ENCODE measurements at regions not wholly inside any gene's neighbourhood (a gene's known extent, or its start where the extent isn't known, plus 50 kb on each side); places are given as distances from the start of the nearest gene placed in this dataset.

DNA sequence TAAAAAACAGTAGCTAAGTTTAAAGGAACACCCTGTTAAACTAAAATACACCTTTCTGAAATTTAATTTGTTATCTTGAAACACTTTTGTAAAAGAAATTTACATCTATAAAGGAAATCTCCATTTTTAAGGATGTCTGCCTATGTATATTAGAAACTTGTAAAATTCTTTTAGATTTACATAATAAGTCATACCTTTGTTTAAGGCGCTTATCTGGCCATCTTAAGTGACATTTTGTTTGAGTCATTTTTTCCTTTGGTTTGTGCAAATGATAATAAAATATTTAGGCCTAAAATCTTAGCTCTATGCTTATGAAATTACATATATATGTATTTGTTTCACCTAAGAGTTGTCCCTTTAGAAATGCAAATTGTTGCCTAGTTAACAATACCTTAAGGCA lies 1193.4 kb downstream of the FSCB start:
- ATAC-seq (ENCODE audit: low read depth) (no peak), DNase-seq (no peak)
- H4K5ac ChIP-seq (ENCODE audit: low read depth, low read length): no peak overlapping the region
- H3K56ac ChIP-seq (ENCODE audit: extremely low read depth, insufficient read depth, low read length): no peak overlapping the region
- no peak overlapping the region for H3K4ac ChIP-seq (ENCODE audit: low read depth, low read length)
- no peaks in the 10 kb centered on the region for H3K79me1 ChIP-seq (ENCODE audit: low read depth in 1 of 2, low read length in 2 of 2)
- H2BK15ac ChIP-seq (ENCODE audit: low read depth, low read length): no peak overlapping the region
- H3K27me3 ChIP-seq (ENCODE audit: control insufficient read depth, insufficient read depth, low read length): no peaks in the 10 kb centered on the region
- H3K14ac ChIP-seq (replicated peaks; ENCODE audit: low read depth, low read length): no peak overlapping the region
- H4K8ac ChIP-seq (ENCODE audit: low read depth in 2 of 2, low read length in 2 of 2): no peak overlapping the region
- no peak overlapping the region for H3K27ac ChIP-seq (ENCODE audit: insufficient read depth, low read length)
- no peaks in the 10 kb centered on the region for H4K20me1 ChIP-seq (ENCODE audit: insufficient read depth, low read length)
- no peak overlapping the region for H2AFZ ChIP-seq (replicated peaks; ENCODE audit: low read length, poor library complexity)
- in situ Hi-C loops (cut with MboI; ENCODE audit: low sequenced_read_pairs): no loop called here
- ChIA-PET CTCF (no interaction called here), POLR2A (ENCODE audit: unreplicated experiment) (no interaction called here)
- no peak overlapping the region for H4K91ac ChIP-seq (ENCODE audit: insufficient read depth, low read depth, low read length)
- no peak overlapping the region for H2BK5ac ChIP-seq (ENCODE audit: low read depth, low read length, poor library complexity, severe bottlenecking)
- intact Hi-C loops (cut with micrococcal nuclease): no loop called here
- peaks cover 2% of the 10 kb centered on the region; the same call in 1 of the 2 replicates for H3K9me3 ChIP-seq (ENCODE audit: control insufficient read depth, insufficient read depth, low read length)
- H3K4me1 ChIP-seq (ENCODE audit: control insufficient read depth, insufficient read depth, low read length): no peaks in the 10 kb centered on the region
- no peak overlapping the region for H3K23ac ChIP-seq (ENCODE audit: low read depth, low read length)
- no CpG with 5 or more reads among the region's 1 CpG for whole genome bisulfite sequencing, 2 experiments (ENCODE audit: extremely low coverage in 2 of 2, insufficient read length in 1 of 2)
- no peaks in the 10 kb centered on the region for H3K36me3 ChIP-seq (ENCODE audit: control insufficient read depth, insufficient read depth, low read length)
- no peaks in the 10 kb centered on the region for H3K9me1 ChIP-seq (ENCODE audit: insufficient read depth, low read length)
- BruUV-seq (replicated peaks): no TSS peak
- no peak overlapping the region for H2BK20ac ChIP-seq (ENCODE audit: low read depth, low read length)
- no peak overlapping the region for H2BK120ac ChIP-seq (ENCODE audit: low read depth, low read length)
- TF ChIP-seq MAZ (IDR thresholded peaks at IDR 0.05; ENCODE audit: borderline replicate concordance, low read depth, low read length) (no peak), MXI1 (IDR thresholded peaks at IDR 0.05; ENCODE audit: borderline replicate concordance, low read depth, low read length) (no peak), RCOR1 (IDR thresholded peaks at IDR 0.05; ENCODE audit: insufficient replicate concordance, low read length) (no peak), MAFK (IDR thresholded peaks at IDR 0.05; ENCODE audit: low read depth, low read length) (no peak), RAD21 (IDR thresholded peaks at IDR 0.05; ENCODE audit: low read length) (no peak), BHLHE40 (IDR thresholded peaks at IDR 0.05; ENCODE audit: low read depth, low read length) (no peak), FOS (IDR thresholded peaks at IDR 0.05; ENCODE audit: low read depth, low read length) (no peak), RFX5 (IDR thresholded peaks at IDR 0.05; ENCODE audit: low read depth, low read length) (no peak), POLR2A (IDR thresholded peaks at IDR 0.05; ENCODE audit: low read depth, low read length) (no peak), SMC3 (IDR thresholded peaks at IDR 0.05; ENCODE audit: low read depth, low read length) (no peak), NFE2L2 (IDR thresholded peaks at IDR 0.05; ENCODE audit: low read depth, low read length) (no peak)
- TF ChIP-seq, protein P1, sequence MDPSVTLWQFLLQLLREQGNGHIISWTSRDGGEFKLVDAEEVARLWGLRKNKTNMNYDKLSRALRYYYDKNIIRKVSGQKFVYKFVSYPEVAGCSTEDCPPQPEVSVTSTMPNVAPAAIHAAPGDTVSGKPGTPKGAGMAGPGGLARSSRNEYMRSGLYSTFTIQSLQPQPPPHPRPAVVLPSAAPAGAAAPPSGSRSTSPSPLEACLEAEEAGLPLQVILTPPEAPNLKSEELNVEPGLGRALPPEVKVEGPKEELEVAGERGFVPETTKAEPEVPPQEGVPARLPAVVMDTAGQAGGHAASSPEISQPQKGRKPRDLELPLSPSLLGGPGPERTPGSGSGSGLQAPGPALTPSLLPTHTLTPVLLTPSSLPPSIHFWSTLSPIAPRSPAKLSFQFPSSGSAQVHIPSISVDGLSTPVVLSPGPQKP (IDR thresholded peaks at IDR 0.05; ENCODE audit: borderline replicate concordance, low read depth, low read length): no peak
- TF ChIP-seq, protein P2, sequence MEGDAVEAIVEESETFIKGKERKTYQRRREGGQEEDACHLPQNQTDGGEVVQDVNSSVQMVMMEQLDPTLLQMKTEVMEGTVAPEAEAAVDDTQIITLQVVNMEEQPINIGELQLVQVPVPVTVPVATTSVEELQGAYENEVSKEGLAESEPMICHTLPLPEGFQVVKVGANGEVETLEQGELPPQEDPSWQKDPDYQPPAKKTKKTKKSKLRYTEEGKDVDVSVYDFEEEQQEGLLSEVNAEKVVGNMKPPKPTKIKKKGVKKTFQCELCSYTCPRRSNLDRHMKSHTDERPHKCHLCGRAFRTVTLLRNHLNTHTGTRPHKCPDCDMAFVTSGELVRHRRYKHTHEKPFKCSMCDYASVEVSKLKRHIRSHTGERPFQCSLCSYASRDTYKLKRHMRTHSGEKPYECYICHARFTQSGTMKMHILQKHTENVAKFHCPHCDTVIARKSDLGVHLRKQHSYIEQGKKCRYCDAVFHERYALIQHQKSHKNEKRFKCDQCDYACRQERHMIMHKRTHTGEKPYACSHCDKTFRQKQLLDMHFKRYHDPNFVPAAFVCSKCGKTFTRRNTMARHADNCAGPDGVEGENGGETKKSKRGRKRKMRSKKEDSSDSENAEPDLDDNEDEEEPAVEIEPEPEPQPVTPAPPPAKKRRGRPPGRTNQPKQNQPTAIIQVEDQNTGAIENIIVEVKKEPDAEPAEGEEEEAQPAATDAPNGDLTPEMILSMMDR (conservative IDR thresholded peaks at IDR 0.05; ENCODE audit: low read depth, low read length): no peak
- H2AK5ac ChIP-seq (ENCODE audit: low read depth, low read length): no peak overlapping the region
- no peak overlapping the region for H3K18ac ChIP-seq (ENCODE audit: low read depth, low read length)
- H3K4me3 ChIP-seq (ENCODE audit: insufficient read depth, low read depth, low read length): no peak overlapping the region
- no peak overlapping the region for H3K4me2 ChIP-seq (ENCODE audit: low read depth, low read length)
- no peak overlapping the region for H3K9ac ChIP-seq (ENCODE audit: low read depth, low read length)
- dilution Hi-C loops (cut with HindIII; ENCODE audit: low sequenced_read_pairs, unreplicated experiment): no loop called here
- H2AK9ac ChIP-seq (replicated peaks; ENCODE audit: low read depth, low read length, poor library complexity): no peak overlapping the region
